PC-3 (cell line): ENCODE measurements at regions not wholly inside any gene's neighbourhood (a gene's known extent, or its start where the extent isn't known, plus 50 kb on each side); places are given as distances from the start of the nearest gene placed in this dataset.

Source experiments
- ATAC-seq: fragments of 200-7000 bp; cut with Tn5 transposase; 2 replicates; pipeline ENCODE4 v1.9.1; 2020; ENCODE audit warnings: mild to moderate bottlenecking, moderate library complexity
- BruUV-seq: library from RNA; stranded (reverse); fragments of 400-500 nt; replicated peaks from 2 replicates; lab custom pipeline; 2021; lab: Mats Ljungman, UMichigan
- CTCF ChIA-PET: fragments of 300-600 bp; sonication (Branson Sonifier 250); formaldehyde crosslinking; loops from one replicate; lab custom pipeline; 2022; ENCODE audit warnings: antibody characterized with exemption; lab: Charles Lee
- POLR2A ChIA-PET: fragments of 300-600 bp; sonication (Branson Sonifier 250); formaldehyde crosslinking; loops from one replicate; lab custom pipeline; 2022; ENCODE audit warnings: antibody characterized with exemption; ENCODE audit not compliant: unreplicated experiment; lab: Charles Lee
- DNase-seq: peaks from one replicate; pipeline ENCODE4 v3.0.0-alpha.2; 2015
- H2AFZ ChIP-seq: fragments of 300-600 bp; sonication (generic); 2 replicates; pipeline ENCODE4 v1.6.0; 2016; ENCODE audit warnings: antibody characterized with exemption, low read length
- H3F3A ChIP-seq: fragments of 300-600 bp; sonication (generic); one replicate; pipeline ENCODE4 v1.6.0; 2017; ENCODE audit warnings: antibody characterized with exemption, low read length, control low read depth, mild to moderate bottlenecking; ENCODE audit not compliant: unreplicated experiment
- H3K27ac ChIP-seq: fragments of 300-600 bp; sonication (generic); 2 replicates; pipeline ENCODE4 v1.5.1; 2016; ENCODE audit warnings: mild to moderate bottlenecking, low read length
- H3K27me3 ChIP-seq: fragments of 300-600 bp; sonication (generic); 2 replicates; pipeline ENCODE4 v1.6.1; 2016; ENCODE audit warnings: low read length, mixed read lengths
- H3K36me3 ChIP-seq: fragments of 300-600 bp; sonication (generic); 2 replicates; pipeline ENCODE4 v1.6.1; 2016; ENCODE audit warnings: low read depth, mixed run types, low read length, mixed read lengths
- H3K4me1 ChIP-seq: fragments of 300-600 bp; sonication (generic); 2 replicates; pipeline ENCODE4 v1.5.1; 2016; ENCODE audit warnings: low read length; ENCODE audit not compliant: insufficient read depth
- H3K4me2 ChIP-seq: fragments of 300-600 bp; sonication (generic); 2 replicates; pipeline ENCODE4 v1.6.0; 2016; ENCODE audit warnings: low read length
- H3K4me3 ChIP-seq: fragments of 300-600 bp; sonication (generic); 2 replicates; pipeline ENCODE4 v1.5.1; 2016; ENCODE audit warnings: mild to moderate bottlenecking, low read length, mixed read lengths
- H3K79me2 ChIP-seq: fragments of 300-600 bp; sonication (generic); 2 replicates; pipeline ENCODE4 v1.6.1; 2017; ENCODE audit warnings: low read length, mixed read lengths
- H3K9ac ChIP-seq: fragments of 300-600 bp; sonication (generic); 2 replicates; pipeline ENCODE4 v1.6.0; 2016; ENCODE audit warnings: mild to moderate bottlenecking, low read length
- H3K9me2 ChIP-seq: fragments of 300-600 bp; sonication (generic); replicated peaks from 2 replicates; pipeline ENCODE4 v1.6.1; 2016; ENCODE audit warnings: mixed run types, low read length, mixed read lengths
- H3K9me3 ChIP-seq: fragments of 300-600 bp; sonication (generic); 2 replicates; pipeline ENCODE4 v1.6.1; 2016; ENCODE audit warnings: low read length, mixed read lengths
- H4K20me1 ChIP-seq: fragments of 300-600 bp; sonication (generic); 2 replicates; pipeline ENCODE4 v1.6.1; 2016; ENCODE audit warnings: low read length, mixed read lengths
- EZH2 ChIP-seq: fragments of 300-600 bp; sonication (generic); IDR thresholded peaks from one replicate; pipeline ENCODE4 v1.6.1; 2017; ENCODE audit warnings: antibody characterized with exemption, mild to moderate bottlenecking, low read length; ENCODE audit not compliant: unreplicated experiment
- EZH2phosphoT487 ChIP-seq: fragments of 300-600 bp; sonication (generic); IDR thresholded peaks from 2 replicates; pipeline ENCODE4 v1.6.1; 2018; ENCODE audit warnings: mild to moderate bottlenecking, antibody characterized with exemption, low read length, borderline replicate concordance
- intact Hi-C: fragments of 100-400 bp; cut with micrococcal nuclease; formaldehyde crosslinking; loops from 2 replicates; pipeline ENCODE4 v1.9.0; 2023
- TF ChIP-seq, protein P1 (sequence below): fragments of 300-600 bp; sonication (generic); conservative IDR thresholded peaks from 2 replicates; pipeline ENCODE4 v1.5.1; 2017; ENCODE audit warnings: antibody characterized with exemption, low read depth, mild to moderate bottlenecking, low read length

DNA sequence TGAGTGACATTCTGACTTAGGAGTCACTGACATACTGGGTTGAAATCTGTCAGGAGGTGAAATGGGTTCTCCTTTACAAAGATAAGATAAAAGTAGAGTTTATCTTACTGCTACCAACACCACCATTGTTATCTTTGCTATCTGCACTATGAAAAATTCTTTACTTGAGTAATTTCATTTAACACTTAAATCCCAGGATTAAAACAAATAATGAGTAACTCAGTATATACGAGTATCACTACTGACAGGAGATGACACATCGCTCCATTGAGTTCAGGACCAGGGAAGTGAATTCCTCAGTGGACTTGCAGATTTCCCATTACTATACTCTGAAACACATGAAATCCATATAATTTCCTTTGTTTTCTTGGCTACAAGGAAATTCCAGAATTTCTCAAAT is 242.1 kb upstream of the NLRP1 start:
- H4K20me1 ChIP-seq: no peaks in the 10 kb centered on the region
- no peaks in the 10 kb centered on the region for H3F3A ChIP-seq
- CTCF ChIA-PET: no interaction called here
- DNase-seq (peak; percentile 82), ATAC-seq (peak; percentile 87)
- H3K27ac ChIP-seq: peak overlapping the region; percentile 100
- peak overlapping the region; percentile 60 for H3K4me2 ChIP-seq
- no peaks in the 10 kb centered on the region for H3K27me3 ChIP-seq
- no TSS peak for BruUV-seq
- H3K4me1 ChIP-seq: peaks cover 59% of the 10 kb centered on the region
- no peaks in the 10 kb centered on the region for H3K36me3 ChIP-seq
- H3K9me2 ChIP-seq: no peaks in the 10 kb centered on the region
- TF ChIP-seq EZH2: no peak
- TF ChIP-seq EZH2phosphoT487: no peak
- TF ChIP-seq, protein P1, sequence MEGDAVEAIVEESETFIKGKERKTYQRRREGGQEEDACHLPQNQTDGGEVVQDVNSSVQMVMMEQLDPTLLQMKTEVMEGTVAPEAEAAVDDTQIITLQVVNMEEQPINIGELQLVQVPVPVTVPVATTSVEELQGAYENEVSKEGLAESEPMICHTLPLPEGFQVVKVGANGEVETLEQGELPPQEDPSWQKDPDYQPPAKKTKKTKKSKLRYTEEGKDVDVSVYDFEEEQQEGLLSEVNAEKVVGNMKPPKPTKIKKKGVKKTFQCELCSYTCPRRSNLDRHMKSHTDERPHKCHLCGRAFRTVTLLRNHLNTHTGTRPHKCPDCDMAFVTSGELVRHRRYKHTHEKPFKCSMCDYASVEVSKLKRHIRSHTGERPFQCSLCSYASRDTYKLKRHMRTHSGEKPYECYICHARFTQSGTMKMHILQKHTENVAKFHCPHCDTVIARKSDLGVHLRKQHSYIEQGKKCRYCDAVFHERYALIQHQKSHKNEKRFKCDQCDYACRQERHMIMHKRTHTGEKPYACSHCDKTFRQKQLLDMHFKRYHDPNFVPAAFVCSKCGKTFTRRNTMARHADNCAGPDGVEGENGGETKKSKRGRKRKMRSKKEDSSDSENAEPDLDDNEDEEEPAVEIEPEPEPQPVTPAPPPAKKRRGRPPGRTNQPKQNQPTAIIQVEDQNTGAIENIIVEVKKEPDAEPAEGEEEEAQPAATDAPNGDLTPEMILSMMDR: no peak
- intact Hi-C loops: no loop called here
- POLR2A ChIA-PET: no interaction called here
- H3K9ac ChIP-seq: peak overlapping the region; percentile 94
- 0 out of 2 replicates have a peak, but pooled peaks cover 2% of the 10 kb centered on the region for H3K79me2 ChIP-seq
- H2AFZ ChIP-seq: no peak overlapping the region
- H3K4me3 ChIP-seq: peak overlapping the region; percentile 20; the same call in 1 of the 2 replicates
- no peaks in the 10 kb centered on the region for H3K9me3 ChIP-seq

DNA sequence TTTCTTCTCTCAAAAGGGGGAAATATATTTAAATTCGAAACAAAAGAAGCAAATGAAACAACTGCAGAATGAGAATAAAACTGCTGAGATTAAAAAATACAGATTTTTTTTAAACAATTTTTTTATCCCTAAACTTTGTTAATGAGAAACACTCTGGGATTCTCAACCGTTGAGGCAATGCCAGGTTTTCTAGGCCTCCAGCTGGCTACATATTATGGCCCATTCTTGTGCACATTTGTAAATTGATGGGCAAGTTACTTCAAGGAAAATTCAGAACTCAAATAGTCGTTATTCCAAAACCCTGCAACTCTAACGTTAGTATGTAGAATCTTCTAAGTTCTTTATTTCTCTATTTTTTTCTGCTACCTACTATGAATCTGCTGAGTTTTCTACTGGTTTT is 239.3 kb upstream of the WSCD1 start:
- Histone ChIP-seq H3K79me2 (no peaks in the 10 kb centered on the region), H3K36me3 (no peaks in the 10 kb centered on the region), H4K20me1 (no peaks in the 10 kb centered on the region), H3K4me1 (peaks cover 77% of the 10 kb centered on the region), H3K4me3 (no peak overlapping the region), H3K4me2 (no peak overlapping the region), H3F3A (peaks cover 7% of the 10 kb centered on the region), H3K9me2 (no peaks in the 10 kb centered on the region), H2AFZ (no peak overlapping the region), H3K9me3 (no peaks in the 10 kb centered on the region), H3K27me3 (no peaks in the 10 kb centered on the region), H3K27ac (peak overlapping the region; percentile 98), H3K9ac (no peak overlapping the region)
- ATAC-seq (no peak), DNase-seq (no peak)
- CTCF ChIA-PET: interaction anchor here (0.7 kb wide), 1 partner anchor 113 kb away, joined by 3 read pairs; no protein-coding TSS in a partner anchor
- no TSS peak for BruUV-seq
- TF ChIP-seq EZH2: no peak
- no peak for TF ChIP-seq EZH2phosphoT487
- TF ChIP-seq, protein P1: no peak
- intact Hi-C loops: loop anchor here (5.0 kb wide), 2 partner anchors 114 to 239 kb away; no protein-coding TSS in a partner anchor
- POLR2A ChIA-PET: no interaction called here

DNA sequence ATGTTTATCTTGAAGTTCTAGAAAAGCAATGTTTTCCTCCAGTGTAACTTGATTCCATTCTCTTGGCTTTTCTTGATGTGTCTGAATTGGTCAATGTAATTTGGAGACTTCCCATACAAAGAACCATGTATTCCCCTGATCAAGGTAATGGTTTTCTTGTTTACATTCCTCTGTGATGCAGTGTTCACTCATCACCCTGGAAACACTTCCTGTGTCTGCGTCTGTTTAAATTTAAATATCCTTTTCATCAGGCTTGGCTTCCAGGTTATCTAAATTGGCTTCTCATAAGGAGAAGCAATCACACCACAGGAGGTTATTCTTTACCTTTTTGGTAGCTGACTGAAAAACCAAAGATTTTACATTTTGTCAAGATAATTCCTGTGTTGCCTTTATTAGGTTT is 237.3 kb upstream of the WSCD1 start:
- DNase-seq (peak; percentile 83), ATAC-seq (peak; percentile 72)
- no peaks in the 10 kb centered on the region for H3K9me2 ChIP-seq
- peak overlapping the region; percentile 66 for H3K9ac ChIP-seq
- BruUV-seq: no TSS peak
- TF ChIP-seq, protein P1: no peak
- TF ChIP-seq EZH2phosphoT487 (no peak), EZH2 (no peak)
- intact Hi-C loops: loop anchor here (2.0 to 5.0 kb wide), 3 partner anchors 48 to 241 kb away; no protein-coding TSS in a partner anchor
- H2AFZ ChIP-seq: no peak overlapping the region
- no peaks in the 10 kb centered on the region for H4K20me1 ChIP-seq
- H3K4me2 ChIP-seq: peak overlapping the region; percentile 58
- no peaks in the 10 kb centered on the region for H3K27me3 ChIP-seq
- POLR2A ChIA-PET: no interaction called here
- H3K36me3 ChIP-seq: no peaks in the 10 kb centered on the region
- peaks cover 79% of the 10 kb centered on the region for H3K4me1 ChIP-seq
- CTCF ChIA-PET: no interaction called here
- H3K9me3 ChIP-seq: no peaks in the 10 kb centered on the region
- H3F3A ChIP-seq: peaks cover 7% of the 10 kb centered on the region
- peak overlapping the region; percentile 98 for H3K27ac ChIP-seq
- H3K4me3 ChIP-seq: no peak overlapping the region
- no peaks in the 10 kb centered on the region for H3K79me2 ChIP-seq
